ENCODE measurements at regions not wholly inside any gene's neighbourhood (a gene's known extent, or its start where the extent isn't known, plus 50 kb on each side); places are given as distances from the start of the nearest gene placed in this dataset.

DNA sequence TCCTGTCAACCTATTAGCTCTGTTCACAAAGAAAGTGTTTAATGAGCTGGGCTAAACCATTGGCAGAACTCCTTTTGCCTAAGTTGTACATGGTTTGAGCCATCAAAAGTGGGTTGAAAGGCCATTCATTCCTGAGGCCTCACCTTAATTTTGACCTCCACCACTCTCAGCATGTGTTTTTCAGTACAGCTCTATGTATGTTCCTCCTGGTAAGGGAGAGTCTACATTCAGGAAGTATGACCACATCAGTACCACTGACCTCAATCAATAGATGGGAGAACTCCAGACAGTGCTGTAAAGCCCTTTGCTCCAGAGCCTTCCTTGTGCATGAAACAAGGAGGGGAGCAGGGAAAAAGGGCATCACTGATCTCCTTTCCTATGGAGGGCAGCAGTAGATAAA, 87.8 kb upstream of the CARD18 start:
- no peak for DNase-seq

DNA sequence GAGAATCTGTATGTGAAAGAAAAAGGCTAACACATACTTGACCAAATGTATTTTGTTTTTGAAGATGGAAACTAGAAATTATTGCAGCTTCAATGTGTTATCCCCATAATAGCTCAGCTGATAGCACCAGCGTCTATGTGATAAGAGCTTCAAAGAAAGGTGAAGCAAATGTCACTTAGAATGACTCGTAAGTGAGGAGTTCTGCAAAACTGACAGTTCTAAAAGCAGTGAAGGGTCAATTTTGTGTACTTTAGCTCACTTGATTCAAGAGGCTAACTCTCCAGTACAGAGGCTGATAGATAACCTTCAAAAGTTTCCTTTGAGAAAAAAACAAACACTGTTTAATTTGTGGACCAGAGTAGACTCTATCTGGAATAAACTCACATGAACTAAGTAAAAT, 87.2 kb upstream of the CARD18 start:
- no peak for DNase-seq

DNA sequence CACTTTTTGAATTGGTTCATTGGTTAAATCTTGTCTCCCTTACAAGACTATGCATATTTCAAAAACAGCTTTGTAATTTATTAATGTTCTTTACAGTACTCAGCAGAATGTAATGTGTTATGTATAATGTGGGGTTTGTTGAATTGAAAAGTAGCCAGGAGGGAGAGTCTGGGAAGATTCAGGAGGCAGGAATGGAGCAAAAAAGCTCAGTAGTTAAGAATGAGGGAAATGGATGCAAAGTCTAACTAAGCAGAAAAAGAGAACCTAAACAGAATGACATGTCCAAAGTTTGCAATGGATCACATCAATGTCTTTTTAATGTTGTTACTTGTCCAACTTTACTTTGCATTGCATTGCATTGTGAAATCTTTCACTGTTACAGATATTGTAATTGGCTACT, 86.5 kb upstream of the CARD18 start:
- no peak for DNase-seq

DNA sequence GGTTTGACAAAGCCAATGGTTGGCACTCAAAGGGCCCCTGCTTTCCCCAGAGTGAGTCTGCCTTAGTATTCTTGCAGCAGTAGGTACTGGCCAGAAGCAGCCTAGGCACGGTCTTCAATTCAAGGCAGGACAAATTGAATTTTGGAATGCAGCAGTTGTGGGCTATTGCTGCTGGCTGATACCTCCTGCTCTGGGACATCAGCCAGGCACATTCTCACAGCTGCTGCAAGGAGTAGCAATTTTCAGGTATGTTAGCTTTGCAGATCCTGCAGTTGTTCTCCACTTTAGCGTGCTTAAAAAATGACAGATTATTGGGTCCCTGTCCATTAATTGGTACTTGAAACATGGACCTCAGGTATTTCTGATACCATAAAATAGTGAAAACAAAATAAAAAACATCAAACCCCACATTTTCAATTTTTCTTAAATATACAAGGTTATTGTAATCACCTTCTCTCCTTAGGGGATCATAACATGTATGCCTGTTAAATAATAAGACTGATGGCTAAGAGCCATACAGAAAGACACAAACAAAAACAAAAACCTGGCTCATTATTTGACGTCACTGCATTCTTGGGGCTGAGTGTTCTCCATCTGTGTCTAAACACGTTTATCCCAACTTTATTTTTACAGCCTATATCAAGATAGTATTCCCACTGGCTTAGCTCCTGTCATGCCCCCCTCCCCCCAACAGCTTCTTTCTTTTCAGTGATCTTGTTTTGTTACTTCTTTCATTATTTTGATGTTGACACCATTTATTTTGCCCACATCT, 85.1 kb upstream of the CARD18 start:
- DNase-seq: peak; percentile 45

DNA sequence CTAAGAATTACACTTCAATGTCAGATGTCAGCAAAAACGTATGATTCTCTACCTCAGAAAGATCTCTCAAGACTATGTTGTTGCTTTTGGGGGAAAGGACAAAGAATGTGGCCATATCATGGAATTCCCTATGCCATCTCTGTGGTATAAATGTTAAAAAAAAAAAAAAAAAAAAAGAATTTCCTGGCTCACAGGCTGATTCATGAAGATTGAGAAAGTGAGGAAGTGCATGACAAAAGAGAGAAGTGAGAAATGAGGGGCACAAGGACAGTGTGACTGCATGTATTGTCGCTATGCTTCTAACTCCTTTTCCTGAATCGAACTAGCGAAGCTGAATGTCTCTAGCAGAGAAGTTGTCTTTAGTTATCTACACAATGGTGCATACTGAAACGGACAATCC, 80.6 kb upstream of the CARD18 start:
- no peak for DNase-seq

DNA sequence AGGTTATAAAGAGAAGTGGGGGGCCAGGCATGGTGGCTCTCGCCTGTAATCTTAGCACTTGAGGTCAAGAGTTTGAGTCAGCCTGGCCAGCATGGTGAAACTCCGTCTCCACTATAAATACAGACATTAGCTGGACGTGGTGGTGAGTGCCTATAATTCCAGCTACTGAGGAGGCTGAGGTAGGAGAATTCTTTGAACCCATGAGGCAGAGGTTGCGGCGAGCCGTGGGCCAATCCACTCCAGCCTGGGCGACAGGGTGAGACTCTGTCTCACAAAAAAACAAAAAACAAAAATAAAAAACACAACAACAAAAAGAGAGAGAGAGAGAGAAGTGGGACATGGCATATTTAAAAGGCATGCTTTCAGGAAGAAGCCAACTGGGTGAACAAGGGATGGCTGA, 80.1 kb upstream of the CARD18 start:
- no peak for DNase-seq

DNA sequence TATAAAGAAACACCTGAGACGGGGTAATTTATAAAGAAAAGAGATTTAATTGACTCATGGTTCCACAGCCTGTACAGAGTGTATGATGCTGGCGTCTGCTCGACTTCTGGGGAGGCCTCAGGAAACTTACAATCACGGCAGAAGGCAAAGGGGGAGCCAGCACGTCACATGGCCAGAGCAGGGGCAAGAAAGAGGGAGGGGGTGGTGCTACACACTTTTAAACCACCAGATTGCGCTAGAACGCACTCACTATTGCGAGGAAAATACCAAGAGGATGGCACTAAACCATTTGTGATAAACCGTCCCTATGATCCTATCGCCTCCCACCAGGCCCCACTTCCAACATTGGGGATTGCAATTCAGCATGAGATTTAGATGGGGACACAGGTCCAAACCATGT, 79.7 kb upstream of the CARD18 start:
- DNase-seq: no peak

DNA sequence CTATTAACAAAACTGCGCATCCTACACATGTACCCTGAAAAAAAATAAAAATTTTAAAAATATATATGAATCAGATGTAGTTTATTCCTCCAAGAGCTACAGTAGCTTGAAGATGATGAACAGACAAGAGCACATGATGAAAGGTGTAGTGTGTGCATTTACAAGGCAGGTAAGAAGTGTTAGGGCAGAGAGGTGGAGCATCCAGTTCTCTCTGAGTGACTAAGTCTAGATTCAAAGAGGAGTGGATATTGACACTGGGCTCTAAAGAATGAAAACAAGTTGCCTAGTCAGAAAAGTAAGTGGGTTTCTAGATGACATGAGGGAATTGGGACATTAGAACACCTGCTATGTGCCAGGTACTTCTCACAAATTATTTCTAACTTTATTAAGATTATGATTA, 76.0 kb upstream of the CARD18 start:
- no peak for DNase-seq

DNA sequence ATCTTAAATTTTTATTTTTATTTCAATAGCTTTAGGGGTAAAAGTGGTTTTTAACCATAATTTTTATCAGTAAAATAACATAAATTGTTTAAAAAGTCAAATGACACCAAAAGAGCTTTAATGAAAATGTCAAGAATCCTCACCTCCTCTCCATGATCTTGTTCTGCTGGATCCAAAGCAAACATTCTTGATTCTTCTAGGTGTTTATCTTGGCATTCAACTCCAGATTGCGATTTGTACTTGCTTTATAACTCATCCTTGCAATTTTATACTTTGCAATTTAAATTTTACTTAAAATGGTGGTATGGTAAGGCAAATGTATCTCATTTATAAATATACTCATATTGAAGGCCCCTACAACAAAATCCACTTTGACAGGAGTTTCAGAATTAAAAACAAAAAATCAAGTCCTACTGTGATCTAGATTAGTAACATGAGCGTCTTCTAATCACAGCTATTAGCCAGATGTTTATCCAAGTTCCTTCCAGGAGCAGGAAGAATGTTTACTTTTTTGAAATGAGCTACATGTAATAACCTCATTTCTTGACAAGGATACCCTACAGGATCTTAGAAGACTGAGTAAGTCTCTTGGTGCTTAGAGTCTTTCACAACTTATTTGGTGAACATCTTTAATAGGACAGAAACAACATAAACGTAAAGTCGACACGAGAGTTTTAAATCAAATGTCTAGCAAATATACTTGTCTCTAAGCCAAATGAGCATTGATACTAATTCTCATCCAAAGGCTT, 72.4 kb upstream of the CARD18 start:
- no peak for DNase-seq

DNA sequence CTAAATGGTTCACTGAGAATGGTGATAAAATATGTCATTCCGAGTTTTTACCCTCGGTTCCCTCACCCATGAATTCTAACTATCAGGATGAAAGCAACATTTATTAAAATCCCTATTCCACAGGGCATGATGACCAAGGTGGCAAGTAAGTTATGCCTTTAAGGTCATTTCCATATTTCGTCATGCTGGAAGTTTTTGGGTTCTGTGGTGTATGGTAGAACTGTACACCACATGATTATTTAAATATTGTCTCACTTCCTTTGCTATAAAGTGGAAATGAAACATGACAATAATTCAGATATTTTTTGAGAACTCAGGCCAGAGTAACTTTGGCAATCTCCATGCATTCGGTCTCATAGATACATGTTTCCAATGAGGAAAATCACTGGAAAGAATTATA, 68.5 kb upstream of the CARD18 start:
- DNase-seq: no peak

DNA sequence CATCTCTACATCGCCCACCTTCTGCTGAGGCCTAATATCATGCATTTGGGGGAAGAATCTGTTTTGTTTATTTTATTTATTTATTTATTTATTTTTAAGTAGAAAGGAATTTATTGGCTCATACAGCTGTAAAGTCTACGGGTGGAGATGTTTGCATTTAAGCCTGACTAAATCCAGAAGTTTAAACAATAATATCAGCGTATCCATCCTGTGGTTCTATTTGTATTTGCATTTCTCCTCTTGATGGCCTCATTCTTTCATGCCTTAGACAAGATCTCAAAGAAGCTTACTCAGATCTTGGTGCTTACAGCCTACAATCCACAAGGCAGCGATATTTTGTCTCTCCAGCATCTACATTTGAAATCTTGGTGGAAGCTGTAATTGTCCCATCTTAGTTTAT, 67.1 kb upstream of the CARD18 start:
- DNase-seq: no peak

DNA sequence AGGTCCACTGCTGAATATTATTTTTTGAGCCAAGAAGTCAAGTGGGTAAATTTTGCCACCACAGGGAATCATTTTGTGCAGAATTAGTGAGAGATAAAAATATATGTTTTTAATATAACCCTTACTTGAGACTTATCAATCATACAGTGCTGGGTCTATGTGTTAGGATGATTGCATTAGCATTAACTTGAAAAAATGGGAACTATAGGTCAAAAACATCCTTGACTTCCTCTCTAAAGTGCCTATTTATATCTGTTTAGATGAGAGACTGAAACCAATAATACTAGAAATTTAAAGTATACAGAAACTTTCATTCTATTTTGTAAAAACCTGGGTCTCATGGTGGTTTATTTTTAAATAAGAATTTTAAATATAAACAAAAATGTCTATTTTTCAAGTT, 65.1 kb upstream of the CARD18 start:
- DNase-seq: no peak

DNA sequence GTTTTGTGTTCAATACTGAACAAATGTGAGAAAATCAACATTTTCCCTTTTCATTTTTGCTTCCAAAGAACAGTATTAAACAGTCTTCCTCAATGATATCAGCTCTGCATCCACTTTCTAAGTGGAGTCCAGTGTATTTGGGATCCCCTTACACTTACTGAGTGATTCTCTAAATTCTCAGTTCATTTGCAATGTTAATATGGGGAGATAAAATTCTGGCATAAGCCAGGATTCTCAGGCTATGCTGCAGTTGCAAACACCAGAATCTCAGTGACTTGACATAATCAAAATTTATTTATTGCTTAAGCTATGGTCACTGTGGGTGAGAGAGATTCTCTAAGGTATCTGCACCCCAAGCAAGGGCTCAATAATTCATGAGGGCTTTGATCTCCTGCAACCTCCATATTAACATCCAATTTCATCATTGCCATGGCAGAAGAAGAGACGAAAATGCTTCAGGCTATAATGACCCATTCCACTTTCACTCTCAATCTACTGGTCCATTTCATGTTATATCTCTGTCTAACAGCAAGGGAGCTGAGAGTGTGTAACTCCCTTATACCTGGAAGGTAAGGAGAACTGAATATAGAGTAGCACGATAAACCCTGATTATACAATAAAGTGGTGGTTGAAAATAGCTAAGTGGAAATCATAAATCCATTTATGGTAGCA, 64.1 kb upstream of the CARD18 start:
- no peak for DNase-seq

DNA sequence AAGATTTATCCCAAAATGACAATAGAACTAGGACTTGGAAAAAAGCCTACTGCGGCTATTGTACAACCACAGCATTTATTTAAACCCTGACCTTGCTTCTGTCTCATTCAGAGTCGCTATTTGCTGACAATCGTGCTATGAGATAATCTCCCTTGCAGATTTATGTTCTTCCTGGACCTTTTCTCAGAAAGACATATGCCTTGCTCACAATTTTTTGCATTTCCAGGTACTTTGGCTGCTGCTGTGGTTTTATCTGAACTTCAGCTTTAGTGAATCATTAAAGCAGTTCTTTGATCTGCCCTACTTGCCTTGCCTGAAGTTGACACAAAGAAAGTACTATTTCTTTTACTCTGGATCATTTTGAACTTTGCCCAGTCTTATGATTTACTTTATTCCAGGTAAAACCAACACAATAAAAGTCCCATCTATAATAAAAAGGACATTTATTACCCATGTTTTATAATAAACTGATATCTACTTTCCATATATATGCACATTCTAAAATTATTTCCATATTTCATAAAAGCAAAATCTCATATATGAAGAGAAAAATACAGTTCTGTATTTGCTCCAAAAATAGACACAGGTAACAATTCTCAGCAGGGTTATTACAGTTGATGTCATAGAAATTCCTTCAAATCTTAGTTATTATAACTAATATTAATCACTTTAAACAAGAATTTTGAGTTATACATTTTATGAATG, 63.4 kb upstream of the CARD18 start:
- no peak for DNase-seq

DNA sequence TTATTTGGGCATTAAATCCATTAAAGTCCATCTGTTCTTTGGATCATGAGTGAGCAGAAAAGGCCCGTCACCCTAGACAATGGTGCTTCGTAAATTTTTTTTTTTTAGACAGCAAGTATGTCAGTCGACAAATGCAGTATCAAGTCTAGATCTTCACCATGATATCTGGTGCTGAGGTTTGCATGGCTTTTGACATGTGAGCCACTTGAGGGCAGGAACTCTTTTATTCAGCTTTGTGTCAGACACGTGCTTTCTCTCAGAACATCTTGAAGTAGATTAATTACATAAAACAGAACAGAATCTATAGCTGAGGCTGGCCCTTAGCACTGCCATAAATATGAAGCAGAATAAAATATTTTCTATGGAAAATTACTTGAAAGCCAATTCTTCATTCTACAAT, 62.9 kb upstream of the CARD18 start:
- DNase-seq: no peak

DNA sequence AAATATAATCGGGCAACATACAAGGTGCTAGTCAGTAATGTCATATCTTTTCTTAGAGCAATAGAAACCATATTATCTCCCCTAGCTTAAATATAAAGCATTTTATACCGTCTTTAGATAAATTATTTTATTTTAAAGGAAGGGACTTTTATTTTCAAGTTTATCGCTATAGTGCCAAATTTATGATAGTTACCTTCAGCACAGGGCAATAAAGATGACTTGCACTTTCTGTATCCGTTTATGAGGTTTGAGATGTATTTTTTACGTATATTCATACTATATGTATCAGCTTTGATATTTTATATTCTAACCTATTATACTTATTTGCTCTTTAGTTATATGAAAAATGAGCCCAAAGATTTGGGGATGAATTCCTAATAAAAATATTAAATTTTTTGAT, 61.6 kb upstream of the CARD18 start:
- DNase-seq: no peak

DNA sequence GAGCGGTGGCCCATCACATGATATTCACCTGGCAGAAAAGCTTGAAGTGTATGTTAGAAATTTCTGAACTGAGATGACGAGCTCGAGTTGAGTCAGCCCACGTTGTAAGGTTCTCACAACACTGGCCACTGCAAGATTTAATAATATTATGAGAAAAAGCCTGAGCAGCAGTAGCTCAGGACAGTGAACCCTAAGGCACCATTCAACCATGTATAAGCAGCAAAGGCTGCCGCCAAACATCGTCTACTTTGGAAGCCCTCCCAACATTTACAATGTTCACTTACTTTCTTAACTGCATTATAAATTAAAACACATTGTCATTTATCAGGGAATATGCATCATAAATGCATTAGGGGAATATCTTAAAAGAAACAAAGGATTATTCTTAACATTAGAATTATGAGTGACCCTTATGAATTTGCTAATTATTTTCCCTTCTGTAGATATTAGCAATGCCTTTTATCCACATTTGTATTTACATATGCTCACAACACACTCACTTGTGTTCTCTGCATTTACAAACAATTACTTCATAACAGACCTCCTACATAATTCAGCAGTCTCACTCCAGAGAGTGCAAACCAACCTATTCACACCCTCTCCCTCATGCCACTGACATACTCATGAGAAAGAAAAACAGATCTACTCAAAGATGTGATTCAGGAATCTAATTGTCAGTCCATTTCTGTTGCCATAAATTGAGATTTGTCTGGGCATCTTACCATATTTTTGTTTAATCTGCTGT, 57.7 kb upstream of the CARD18 start:
- no peak for DNase-seq

DNA sequence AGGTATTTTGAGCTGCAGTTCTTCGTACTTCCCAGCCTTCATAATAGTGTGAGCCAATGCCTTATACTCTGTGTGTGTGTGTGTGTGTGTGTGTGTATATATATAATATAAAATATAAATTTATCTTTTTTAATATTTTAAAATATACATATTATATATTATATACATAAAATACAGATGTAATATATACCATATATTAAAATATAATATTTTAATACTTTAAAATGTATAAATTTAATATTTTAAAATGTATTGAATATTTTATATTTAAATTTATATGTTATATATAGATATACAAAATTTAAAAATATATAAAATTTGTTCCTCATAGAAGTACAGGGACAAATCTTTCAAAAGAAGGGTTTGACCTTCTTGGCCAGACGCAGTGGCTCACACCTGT, 53.7 kb upstream of the CARD18 start:
- no peak for DNase-seq

DNA sequence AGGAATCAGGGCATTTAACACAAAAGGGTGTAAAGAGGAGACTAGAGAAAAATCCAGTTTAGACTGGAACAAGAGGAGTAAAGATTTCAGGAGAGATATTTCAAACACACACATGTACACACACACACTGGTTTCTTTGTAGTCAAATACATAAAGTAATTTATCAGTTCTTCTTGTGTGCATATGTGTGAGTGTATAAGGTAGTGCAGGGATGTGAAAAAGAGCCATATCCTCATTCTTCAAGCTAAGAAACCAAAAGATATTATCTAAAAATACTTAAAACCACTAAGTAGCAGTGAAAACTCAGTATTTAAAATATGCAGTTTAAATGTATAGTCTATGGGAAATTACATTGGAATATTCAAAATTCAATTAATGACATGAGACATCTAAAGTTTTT, 52.5 kb upstream of the CARD18 start:
- DNase-seq: no peak

DNA sequence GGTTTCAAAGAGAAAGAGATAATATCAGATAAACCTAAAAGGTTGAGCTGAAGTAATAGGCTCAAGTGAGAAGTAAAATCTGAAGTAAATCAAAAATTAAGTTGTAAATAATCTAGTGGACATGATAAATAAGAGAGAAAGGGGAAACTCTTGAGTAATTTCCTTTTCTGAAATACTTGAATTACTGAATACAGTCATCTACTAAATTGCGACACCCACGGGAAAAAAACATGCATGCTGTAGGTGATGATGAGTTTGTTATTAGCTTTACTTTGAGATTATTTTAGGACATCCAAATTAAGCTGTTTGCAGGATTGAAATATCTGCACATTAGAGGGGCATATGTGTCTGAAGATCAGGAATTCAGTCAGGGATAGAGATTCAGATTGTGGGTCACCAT, 50.0 kb upstream of the CARD18 start:
- DNase-seq: no peak

Data from right forelimb (tissue), 1 donor.